ENCODE measurements at regions not wholly inside any gene's neighbourhood (a gene's known extent, or its start where the extent isn't known, plus 50 kb on each side); places are given as distances from the start of the nearest gene placed in this dataset.
"Not testable (repeated sequence)": the region's sequence is repeated elsewhere in the genome, so short reads cannot be mapped to it uniquely, and the experiment has no call there.

DNA sequence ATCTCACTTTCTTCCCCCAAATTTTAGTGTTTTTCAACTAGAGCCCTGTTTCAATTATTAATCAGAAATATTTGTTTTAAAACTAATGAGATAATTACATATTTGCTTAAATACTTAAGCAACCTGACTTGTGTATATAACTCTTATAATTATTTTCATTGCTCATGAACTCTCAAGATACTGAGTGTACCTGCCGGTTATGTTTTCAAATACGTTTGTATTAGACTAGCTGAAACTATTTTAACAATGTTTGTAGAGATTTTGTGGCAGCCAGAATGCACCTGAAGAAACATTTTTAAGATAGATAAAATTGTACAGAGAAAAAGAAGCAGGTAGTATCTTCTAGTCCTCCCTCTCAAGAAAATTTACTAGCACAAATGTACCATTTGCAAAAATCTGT, 140.6 kb upstream of the CXADR start:
- Mint-ChIP-seq H3K4me3 (no peak overlapping the region), H3K9me3 (no peaks in the 10 kb centered on the region), H3K27me3 (peaks cover 9% of the 10 kb centered on the region), H3K4me1 (no peaks in the 10 kb centered on the region), H3K27ac (no peak overlapping the region), H3K36me3 (no peaks in the 10 kb centered on the region)

DNA sequence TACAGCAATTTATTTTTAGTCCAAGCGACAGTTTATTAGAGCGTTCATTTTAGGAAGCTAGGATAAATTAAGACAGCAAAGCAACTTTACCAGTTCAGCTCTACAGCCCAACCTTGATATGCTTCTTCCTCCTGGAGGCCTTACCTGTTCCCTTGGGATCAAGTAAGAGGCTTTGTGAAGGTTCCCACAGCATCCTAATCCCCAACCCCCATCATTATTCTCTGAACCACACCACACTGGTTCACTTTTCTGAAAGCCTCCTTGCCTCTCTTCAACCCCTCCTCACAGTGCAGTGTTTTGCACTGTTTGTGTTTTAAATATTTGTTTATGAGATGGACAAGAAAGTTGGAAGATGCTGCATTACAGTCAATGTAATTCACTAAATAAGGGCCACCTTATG, 126.3 kb upstream of the CXADR start:
- Mint-ChIP-seq H3K36me3 (no peaks in the 10 kb centered on the region), H3K4me3 (no peak overlapping the region), H3K4me1 (no peaks in the 10 kb centered on the region), H3K9me3 (no peaks in the 10 kb centered on the region), H3K27me3 (peaks cover 3% of the 10 kb centered on the region), H3K27ac (no peak overlapping the region)

DNA sequence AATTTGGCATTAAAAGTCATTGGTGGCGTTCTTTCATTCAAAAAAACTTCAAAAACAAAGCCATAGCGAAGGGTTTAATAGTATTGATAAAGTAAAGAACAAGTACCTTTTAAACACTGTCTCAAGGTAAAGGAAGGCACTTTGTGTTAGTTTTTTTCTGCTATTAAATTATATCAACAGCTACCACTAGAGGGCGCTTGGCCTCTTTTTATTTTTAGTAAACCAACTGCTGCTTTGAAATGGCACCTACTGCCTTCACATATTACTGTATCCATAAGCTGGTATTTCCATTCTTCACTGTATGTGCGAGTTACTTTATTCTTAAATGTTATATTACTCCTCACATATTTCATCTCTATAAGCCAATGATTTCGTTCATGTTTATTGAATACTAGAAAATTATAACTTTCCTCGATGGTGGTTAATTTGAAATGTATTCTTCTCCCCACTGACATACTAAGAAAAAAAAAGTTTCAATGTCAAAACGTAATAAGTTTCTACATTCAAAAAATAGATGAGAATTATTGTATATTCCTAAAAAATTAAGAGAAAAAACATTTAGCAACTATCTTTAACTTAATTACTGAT, 125.7 kb upstream of the CXADR start:
- peaks cover 5% of the 10 kb centered on the region for H3K27me3 Mint-ChIP-seq
- no peaks in the 10 kb centered on the region for H3K4me1 Mint-ChIP-seq
- no peak overlapping the region for H3K27ac Mint-ChIP-seq
- no peaks in the 10 kb centered on the region for H3K9me3 Mint-ChIP-seq
- H3K36me3 Mint-ChIP-seq, result no peaks in the 10 kb centered on the region
- H3K4me3 Mint-ChIP-seq, result no peak overlapping the region

DNA sequence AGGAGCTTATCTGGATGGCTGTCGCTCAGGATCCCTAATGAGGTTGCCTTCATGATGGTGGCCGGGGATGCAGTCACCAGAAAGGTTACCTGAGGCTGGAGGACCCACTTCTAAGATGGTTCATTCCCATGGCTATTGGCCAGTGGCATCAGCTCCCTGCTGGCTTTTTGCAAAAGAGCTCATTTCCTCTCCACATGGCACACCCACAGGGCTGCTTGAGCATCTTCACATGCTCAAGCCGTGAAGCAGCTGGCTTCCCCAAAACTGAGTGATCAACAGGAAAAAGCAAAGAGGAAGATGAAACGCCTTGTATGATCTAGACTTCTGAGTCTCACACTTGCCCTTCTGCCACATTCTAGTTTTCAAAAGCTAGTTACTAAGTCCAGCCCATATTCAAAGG, 124.6 kb upstream of the CXADR start:
- no peaks in the 10 kb centered on the region for H3K4me1 Mint-ChIP-seq
- no peak overlapping the region for H3K4me3 Mint-ChIP-seq
- no peaks in the 10 kb centered on the region for H3K9me3 Mint-ChIP-seq
- H3K27me3 Mint-ChIP-seq, result peaks cover 5% of the 10 kb centered on the region
- H3K27ac Mint-ChIP-seq, result no peak overlapping the region
- no peaks in the 10 kb centered on the region for H3K36me3 Mint-ChIP-seq

DNA sequence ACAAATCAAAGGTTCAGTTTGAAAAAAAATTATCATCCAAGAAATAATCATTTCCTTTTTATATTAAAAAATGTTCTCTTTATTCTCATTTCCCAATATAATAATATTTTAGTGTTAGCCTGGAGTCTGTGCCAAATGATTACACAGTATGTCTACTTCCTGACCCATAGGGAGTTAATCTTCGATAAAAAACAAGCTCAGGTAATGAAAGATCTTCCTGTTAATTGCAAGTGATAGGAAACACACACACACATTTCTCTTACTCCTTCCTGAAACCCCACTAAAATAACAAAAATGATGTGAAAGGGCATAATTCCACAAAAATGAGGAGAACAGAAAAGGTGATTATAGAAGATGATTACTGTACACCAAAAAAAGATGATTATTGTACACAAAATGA, 123.5 kb upstream of the CXADR start:
- Mint-ChIP-seq H3K9me3 (no peaks in the 10 kb centered on the region), H3K27me3 (peaks cover 5% of the 10 kb centered on the region), H3K4me3 (no peak overlapping the region), H3K27ac (no peak overlapping the region), H3K4me1 (no peaks in the 10 kb centered on the region), H3K36me3 (no peaks in the 10 kb centered on the region)

DNA sequence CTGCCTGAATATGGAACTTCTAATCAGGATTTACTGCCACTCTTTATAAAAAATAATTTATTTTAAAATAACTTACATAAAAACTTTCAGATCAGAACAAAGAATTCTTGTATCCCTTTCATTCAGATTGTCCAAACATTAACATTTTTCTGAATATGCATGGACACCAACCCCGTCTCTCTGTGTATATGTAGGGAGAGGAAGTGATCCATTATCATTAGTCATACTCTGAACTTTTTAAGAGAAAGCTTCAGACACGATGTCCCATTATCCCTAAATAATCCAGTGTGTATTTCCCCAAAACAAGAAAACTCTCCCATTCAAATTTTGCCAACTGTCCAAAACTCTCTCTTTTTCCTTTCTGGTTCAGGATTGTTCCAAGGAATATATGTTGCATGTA, 122.3 kb upstream of the CXADR start:
- Mint-ChIP-seq H3K27me3 (peaks cover 5% of the 10 kb centered on the region), H3K4me3 (no peak overlapping the region), H3K36me3 (no peaks in the 10 kb centered on the region), H3K4me1 (no peaks in the 10 kb centered on the region), H3K27ac (no peak overlapping the region), H3K9me3 (no peaks in the 10 kb centered on the region)

DNA sequence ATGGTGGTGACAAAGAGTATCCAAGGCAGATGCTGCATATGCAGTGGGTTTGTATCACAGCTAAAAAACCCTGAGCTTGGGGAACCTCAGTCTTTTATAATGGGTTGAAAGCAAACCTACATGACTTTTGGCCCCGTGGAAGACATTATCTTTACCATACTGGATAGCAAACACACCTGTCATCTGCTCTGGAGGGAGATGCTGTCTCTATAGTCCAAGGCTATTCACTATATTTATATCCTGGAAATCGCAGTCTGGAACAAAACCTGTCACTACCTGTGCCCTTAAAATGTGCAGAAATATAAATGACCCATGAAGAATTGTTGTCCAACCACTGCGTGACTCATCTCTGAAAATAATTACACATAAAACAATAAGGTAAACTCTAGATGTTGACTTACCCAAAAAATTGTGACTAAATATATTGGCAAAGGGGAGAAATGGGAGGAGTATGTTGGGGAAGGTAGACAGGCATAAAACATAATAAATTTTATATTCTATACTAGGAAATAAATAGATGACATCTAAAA, 121.0 kb upstream of the CXADR start:
- no peak overlapping the region for H3K4me3 Mint-ChIP-seq
- H3K36me3 Mint-ChIP-seq, result no peaks in the 10 kb centered on the region

DNA sequence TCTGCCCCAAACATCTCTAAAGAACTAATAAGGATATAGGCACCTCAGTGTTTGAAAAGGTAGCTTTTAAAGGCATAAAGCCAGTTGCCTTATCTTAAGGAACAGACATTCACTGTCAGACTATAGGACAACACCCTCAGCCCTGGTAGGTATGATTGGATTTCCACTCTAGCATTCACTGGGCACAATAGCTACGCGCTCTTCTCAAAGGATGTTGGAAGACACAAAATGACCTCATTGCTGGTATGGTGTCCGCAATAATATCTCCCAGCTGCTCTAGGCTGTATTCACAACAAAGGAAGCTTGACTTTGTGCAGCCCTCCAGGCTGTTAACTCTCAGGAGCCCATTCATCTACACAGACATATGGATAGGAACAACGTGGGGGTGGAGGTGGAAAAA, 119.4 kb upstream of the CXADR start:
- Mint-ChIP-seq H3K27me3 (peaks cover 6% of the 10 kb centered on the region), H3K9me3 (no peaks in the 10 kb centered on the region), H3K4me3 (no peak overlapping the region), H3K4me1 (no peaks in the 10 kb centered on the region), H3K36me3 (no peaks in the 10 kb centered on the region), H3K27ac (no peak overlapping the region)

More for the DNA sequence above, 121.0 kb upstream of the CXADR start:
- Mint-ChIP-seq H3K27ac (no peak overlapping the region), H3K27me3 (peaks cover 4% of the 10 kb centered on the region), H3K9me3 (no peaks in the 10 kb centered on the region), H3K4me1 (no peaks in the 10 kb centered on the region)

DNA sequence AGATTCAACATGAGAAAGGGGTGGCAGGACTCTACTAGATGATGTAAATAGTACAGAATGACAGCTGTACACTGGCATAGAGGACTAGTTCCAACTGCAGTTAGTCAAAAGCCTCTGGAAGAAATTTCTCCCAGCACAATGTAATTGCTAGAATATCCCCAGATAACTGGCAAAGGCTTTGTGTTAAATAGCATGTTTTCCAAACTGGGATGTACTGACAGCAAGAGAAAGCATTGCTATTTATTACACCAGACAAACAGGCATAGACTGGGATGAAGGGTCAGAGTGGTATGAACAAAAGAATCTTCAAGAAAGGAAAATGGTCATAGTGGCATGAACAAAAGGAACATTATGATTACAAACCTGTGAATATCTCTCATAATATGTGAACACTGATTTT, 115.9 kb upstream of the CXADR start:
- H3K27me3 Mint-ChIP-seq, result peaks cover 6% of the 10 kb centered on the region
- H3K4me1 Mint-ChIP-seq, result no peaks in the 10 kb centered on the region
- no peaks in the 10 kb centered on the region for H3K36me3 Mint-ChIP-seq
- H3K9me3 Mint-ChIP-seq, result no peaks in the 10 kb centered on the region
- no peak overlapping the region for H3K27ac Mint-ChIP-seq
- H3K4me3 Mint-ChIP-seq, result no peak overlapping the region

DNA sequence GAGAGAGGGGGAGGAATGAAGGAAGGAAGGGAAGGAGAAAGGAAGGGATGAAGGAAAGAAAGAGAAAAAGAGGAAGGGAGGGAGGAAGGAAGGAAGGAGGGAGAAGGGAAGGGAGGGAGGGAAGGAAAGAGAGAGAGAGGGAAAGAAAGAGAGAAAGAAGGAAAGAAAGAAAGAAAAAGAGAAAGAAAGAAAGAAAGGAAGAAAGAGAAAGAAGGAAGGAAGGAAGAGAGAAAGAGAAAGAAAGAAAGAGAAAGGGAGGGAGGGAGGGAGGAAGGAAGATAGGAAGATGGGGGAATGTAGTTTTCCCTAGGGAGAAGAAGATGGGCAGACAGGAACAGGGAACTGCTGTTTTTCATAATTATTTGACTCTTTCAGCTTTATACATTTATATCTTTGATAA, 115.1 kb upstream of the CXADR start:
- Mint-ChIP-seq H3K27ac (no peak overlapping the region), H3K4me3 (no peak overlapping the region), H3K4me1 (no peaks in the 10 kb centered on the region), H3K27me3 (peaks cover 4% of the 10 kb centered on the region), H3K36me3 (no peaks in the 10 kb centered on the region), H3K9me3 (no peaks in the 10 kb centered on the region)

DNA sequence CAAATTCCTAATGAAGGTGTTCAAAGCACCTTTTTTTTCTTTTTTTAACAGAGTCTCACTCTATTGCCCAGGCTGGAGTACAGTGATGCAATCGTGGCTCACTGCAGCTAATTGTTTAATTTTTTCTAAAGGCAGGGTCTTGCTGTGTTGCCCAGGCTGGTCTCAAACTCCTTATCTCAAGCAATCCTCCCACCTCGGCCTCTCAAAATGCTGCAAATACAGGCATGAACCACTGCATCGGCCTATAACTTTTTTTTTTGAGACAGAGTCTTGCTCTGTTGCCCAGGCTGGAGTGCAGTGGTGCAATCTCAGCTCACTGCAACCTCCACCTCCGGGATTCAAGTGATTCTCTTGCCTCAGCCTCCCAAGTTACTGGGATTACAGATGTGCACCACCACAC, 113.9 kb upstream of the CXADR start:
- H3K9me3 Mint-ChIP-seq, H3K27me3 Mint-ChIP-seq, H3K27ac Mint-ChIP-seq, H3K4me3 Mint-ChIP-seq, H3K4me1 Mint-ChIP-seq, H3K36me3 Mint-ChIP-seq: not testable (repeated sequence)

DNA sequence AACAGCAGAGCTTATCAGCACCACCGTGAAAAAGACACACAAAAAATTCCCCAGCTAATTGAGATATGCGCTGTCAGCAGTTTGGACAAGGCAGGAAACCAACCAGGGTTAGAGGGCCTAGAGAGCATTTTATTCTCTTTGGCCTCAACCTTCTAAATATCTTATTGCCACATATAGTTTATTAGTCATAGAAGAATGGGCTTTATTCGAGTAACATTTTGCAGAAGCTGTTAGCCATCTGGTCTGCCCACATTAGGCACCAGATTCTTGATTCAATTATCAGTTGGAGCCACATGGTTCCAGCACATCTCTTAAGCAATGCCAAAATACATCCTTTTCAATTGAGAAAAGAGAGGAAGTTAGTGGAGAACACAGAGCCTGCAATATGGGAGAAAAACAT, 109.9 kb upstream of the CXADR start:
- Mint-ChIP-seq H3K9me3 (peaks cover 5% of the 10 kb centered on the region), H3K27me3 (peaks cover 6% of the 10 kb centered on the region), H3K27ac (no peak overlapping the region), H3K36me3 (no peaks in the 10 kb centered on the region), H3K4me1 (no peaks in the 10 kb centered on the region), H3K4me3 (no peak overlapping the region)

DNA sequence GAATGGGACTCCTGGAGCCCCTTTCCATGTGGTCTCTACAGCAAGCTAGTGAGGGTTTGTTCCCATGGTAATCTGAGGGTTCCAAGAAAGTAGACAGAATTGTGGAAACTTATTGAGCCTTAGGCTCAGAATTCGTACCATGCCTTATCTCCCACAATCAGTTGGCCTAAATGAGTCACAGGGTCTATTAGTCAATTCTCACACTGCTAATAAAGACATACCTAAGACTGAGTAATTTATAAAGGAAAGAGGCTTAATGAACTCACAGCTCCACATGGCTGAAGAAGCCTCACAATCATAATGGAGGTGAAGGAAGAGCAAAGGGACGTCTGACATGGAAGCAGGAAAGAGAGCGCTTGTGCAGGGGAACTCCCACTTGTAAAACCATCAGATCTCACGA, 106.6 kb upstream of the CXADR start:
- Mint-ChIP-seq H3K4me1 (no peaks in the 10 kb centered on the region), H3K9me3 (peaks cover 5% of the 10 kb centered on the region), H3K4me3 (no peak overlapping the region), H3K36me3 (no peaks in the 10 kb centered on the region), H3K27me3 (peaks cover 3% of the 10 kb centered on the region), H3K27ac (no peak overlapping the region)

DNA sequence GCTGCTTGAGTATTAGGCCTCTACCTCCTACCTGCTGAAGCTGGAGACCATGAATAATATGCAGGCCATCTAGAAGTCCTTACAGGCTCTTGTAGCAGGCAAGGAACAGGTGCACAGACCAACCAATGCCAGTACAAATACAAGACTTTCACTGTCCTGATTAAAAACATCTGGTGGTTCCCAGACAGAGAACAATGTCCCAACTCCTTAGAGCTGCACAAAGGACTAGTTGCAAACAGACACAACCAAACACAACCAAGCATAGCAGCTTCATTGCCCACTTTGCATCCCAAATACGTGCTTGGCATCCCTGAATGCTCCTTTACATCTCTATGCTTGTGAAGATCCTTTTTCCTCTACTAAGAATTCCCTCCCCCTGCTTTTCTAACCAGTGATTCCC, 98.1 kb upstream of the CXADR start:
- H3K4me3 Mint-ChIP-seq, result no peak overlapping the region
- no peaks in the 10 kb centered on the region for H3K9me3 Mint-ChIP-seq
- no peaks in the 10 kb centered on the region for H3K4me1 Mint-ChIP-seq
- no peak overlapping the region for H3K27ac Mint-ChIP-seq
- H3K36me3 Mint-ChIP-seq, result no peaks in the 10 kb centered on the region
- peaks cover 3% of the 10 kb centered on the region for H3K27me3 Mint-ChIP-seq

DNA sequence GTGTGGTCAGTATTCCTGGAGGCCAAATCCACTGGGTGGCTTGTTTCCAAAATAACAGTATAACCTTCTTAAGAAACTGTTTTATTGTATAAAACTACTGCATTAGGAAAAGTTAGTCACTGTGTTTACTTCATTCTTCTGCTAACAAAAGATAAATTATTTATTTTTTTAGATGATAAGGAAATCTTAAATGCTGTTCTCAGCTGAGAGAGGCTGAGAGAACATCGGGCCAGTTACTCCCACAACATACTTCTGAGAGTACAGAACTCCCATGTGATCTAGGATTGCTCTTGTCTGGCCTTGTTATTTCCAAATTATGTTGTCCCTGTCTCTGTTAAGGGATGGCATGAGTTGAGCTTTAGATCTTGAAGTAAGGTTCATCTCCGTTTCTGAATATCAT, 96.7 kb upstream of the CXADR start:
- Mint-ChIP-seq H3K27me3 (peaks cover 3% of the 10 kb centered on the region), H3K9me3 (no peaks in the 10 kb centered on the region), H3K36me3 (no peaks in the 10 kb centered on the region), H3K4me3 (no peak overlapping the region), H3K4me1 (no peaks in the 10 kb centered on the region), H3K27ac (no peak overlapping the region)

DNA sequence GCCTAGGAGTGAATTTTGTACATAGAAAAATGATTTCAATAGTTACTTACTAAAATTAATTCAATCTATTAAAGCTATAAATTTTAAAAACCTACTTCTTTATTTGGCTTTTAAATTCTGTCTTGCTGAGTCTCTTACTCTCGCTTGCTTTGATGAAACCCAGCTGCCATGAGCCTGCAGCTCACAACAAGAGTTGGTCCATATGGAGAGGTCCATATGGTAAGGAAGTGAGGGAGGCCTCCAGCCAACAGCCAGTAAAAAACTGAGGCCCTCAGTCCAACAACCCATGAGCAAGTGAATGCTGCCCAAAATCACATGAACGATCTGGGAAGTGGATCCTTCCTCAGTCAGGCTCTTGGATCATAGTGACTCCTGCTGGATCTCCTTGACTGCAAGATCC, 89.9 kb upstream of the CXADR start:
- Mint-ChIP-seq H3K4me1 (no peaks in the 10 kb centered on the region), H3K4me3 (no peak overlapping the region), H3K27ac (no peak overlapping the region), H3K27me3 (peaks cover 5% of the 10 kb centered on the region), H3K9me3 (no peaks in the 10 kb centered on the region), H3K36me3 (no peaks in the 10 kb centered on the region)

DNA sequence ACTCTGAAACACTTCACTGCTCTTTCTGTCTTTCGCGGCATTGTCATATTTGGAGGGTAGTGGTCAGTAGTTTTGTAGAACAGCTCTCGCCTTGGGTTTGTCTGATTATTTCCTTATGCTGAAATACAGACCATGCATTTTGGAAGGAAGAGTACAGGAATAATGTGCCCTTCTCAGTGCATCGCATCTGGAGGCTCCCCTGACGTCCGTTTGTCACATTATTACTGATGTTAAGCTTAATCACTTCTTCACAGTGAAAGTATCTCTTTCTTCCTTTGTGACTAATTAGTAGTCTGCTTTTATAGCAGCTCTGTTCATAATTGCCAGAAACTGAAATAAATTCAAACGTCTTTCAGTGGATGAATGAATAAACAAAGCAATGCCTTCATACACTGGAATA, 85.7 kb upstream of the CXADR start:
- no peaks in the 10 kb centered on the region for H3K4me1 Mint-ChIP-seq
- H3K36me3 Mint-ChIP-seq, result no peaks in the 10 kb centered on the region
- no peak overlapping the region for H3K4me3 Mint-ChIP-seq
- H3K9me3 Mint-ChIP-seq, result no peaks in the 10 kb centered on the region
- H3K27me3 Mint-ChIP-seq, result peaks cover 8% of the 10 kb centered on the region
- H3K27ac Mint-ChIP-seq, result no peak overlapping the region

Data from activated naive CD4-positive, alpha-beta T cell treated with anti-CD3 and anti-CD28 coated beads, Interleukin-2, amount 50 U/mL, for 24 hours (primary cell).